ENCODE measurements at regions not wholly inside any gene's neighbourhood (a gene's known extent, or its start where the extent isn't known, plus 50 kb on each side); places are given as distances from the start of the nearest gene placed in this dataset.

GRCh38 chr2:144950899-144951560 lies 431.1 kb upstream of the ZEB2 start:
- TF ChIP-seq CTCF (IDR thresholded peaks at IDR 0.05), result no peak
- no peak for TF ChIP-seq POLR2A (IDR thresholded peaks at IDR 0.05)

Measured in uterus (tissue), 2 donors.